ENCODE measurements at regions not wholly inside any gene's neighbourhood (a gene's known extent, or its start where the extent isn't known, plus 50 kb on each side); places are given as distances from the start of the nearest gene placed in this dataset.

DNA sequence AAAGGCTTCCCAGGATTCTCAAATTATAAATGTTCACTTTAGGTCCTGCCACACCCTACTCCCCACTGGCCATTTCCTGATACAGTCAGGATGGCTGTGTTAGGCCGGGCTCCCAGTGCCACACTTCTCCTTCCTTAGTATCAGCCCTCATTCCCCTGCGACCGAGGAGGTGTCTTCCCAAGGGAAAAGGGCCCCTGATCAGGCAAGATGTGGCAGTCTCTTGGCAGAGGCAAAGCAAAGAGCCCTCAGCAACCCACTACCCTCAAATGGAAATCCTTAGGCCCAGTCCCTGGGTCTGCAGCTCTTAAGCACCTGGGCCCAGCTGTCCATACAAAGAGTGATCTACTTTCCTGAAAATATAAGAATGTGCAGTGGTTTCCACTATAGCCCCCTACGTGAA is 96.5 kb upstream of the VASH1 start:
- intact Hi-C loops (cut with micrococcal nuclease) = no loop called here
- CTCF ChIA-PET = no interaction called here

More for the DNA sequence above, 96.5 kb upstream of the VASH1 start:
- H3K9me3 ChIP-seq (replicated peaks; ENCODE audit: control insufficient read depth, insufficient read depth, low read length) = no peaks in the 10 kb centered on the region
- H3K9ac ChIP-seq (replicated peaks; ENCODE audit: extremely low read depth, insufficient read depth, low read length) = no peak overlapping the region
- H3K4me2 ChIP-seq (ENCODE audit: insufficient read depth, low read length) = no peak overlapping the region
- no peaks in the 10 kb centered on the region for H3K79me2 ChIP-seq (ENCODE audit: control insufficient read depth, insufficient read depth, low read length)
- DNase-seq (ENCODE audit: low read depth, low spot score) = no peak
- no peaks in the 10 kb centered on the region for H3K9me1 ChIP-seq (replicated peaks; ENCODE audit: control insufficient read depth, extremely low read depth, insufficient read depth, low read length)
- POLR2A ChIA-PET = no interaction called here
- H3K4me1 ChIP-seq (ENCODE audit: control insufficient read depth, extremely low read depth, insufficient read depth, low read length) = no peaks in the 10 kb centered on the region
- H3K4me3 ChIP-seq (replicated peaks in 1 of 3; ENCODE audit: insufficient read depth in 1 of 3, low read depth in 1 of 3, low read length in 3 of 3) = no peak overlapping the region
- no peaks in the 10 kb centered on the region for H3K27me3 ChIP-seq (ENCODE audit: control insufficient read depth in 2 of 2, insufficient read depth in 2 of 2, low read length in 2 of 2)
- H3K36me3 ChIP-seq (ENCODE audit: control insufficient read depth in 2 of 2, extremely low read depth in 1 of 2, insufficient read depth in 2 of 2, low read length in 2 of 2) = no peaks in the 10 kb centered on the region
- no peak for TF ChIP-seq JUN (IDR thresholded peaks at IDR 0.05; ENCODE audit: borderline replicate concordance, insufficient read depth, insufficient read length, low read depth)
- no peak for TF ChIP-seq POLR2A (IDR thresholded peaks at IDR 0.05; ENCODE audit: low read depth, low read length)
- TF ChIP-seq GATA2 (IDR thresholded peaks at IDR 0.05; ENCODE audit: insufficient read depth, insufficient read length, low read depth, low read length) = no peak
- TF ChIP-seq, protein P1, sequence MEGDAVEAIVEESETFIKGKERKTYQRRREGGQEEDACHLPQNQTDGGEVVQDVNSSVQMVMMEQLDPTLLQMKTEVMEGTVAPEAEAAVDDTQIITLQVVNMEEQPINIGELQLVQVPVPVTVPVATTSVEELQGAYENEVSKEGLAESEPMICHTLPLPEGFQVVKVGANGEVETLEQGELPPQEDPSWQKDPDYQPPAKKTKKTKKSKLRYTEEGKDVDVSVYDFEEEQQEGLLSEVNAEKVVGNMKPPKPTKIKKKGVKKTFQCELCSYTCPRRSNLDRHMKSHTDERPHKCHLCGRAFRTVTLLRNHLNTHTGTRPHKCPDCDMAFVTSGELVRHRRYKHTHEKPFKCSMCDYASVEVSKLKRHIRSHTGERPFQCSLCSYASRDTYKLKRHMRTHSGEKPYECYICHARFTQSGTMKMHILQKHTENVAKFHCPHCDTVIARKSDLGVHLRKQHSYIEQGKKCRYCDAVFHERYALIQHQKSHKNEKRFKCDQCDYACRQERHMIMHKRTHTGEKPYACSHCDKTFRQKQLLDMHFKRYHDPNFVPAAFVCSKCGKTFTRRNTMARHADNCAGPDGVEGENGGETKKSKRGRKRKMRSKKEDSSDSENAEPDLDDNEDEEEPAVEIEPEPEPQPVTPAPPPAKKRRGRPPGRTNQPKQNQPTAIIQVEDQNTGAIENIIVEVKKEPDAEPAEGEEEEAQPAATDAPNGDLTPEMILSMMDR (IDR thresholded peaks at IDR 0.05; ENCODE audit: extremely low read depth in 1 of 2, insufficient read depth in 1 of 2, low read depth in 1 of 2, low read length in 2 of 2) = no peak
- no peak for TF ChIP-seq FOS (IDR thresholded peaks at IDR 0.05; ENCODE audit: borderline replicate concordance, insufficient read depth, low read length)
- TF ChIP-seq POLR2AphosphoS5 (IDR thresholded peaks at IDR 0.05; ENCODE audit: insufficient read depth, low read depth, low read length) = no peak
- TF ChIP-seq, protein P2, sequence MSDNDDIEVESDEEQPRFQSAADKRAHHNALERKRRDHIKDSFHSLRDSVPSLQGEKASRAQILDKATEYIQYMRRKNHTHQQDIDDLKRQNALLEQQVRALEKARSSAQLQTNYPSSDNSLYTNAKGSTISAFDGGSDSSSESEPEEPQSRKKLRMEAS (IDR thresholded peaks at IDR 0.05; ENCODE audit: insufficient read depth, insufficient read length) = no peak
- TF ChIP-seq EZH2 (IDR thresholded peaks at IDR 0.05; ENCODE audit: borderline replicate concordance, low read depth, low read length, severe bottlenecking) = no peak
- no peak for TF ChIP-seq MYC (IDR thresholded peaks at IDR 0.05; ENCODE audit: low read depth, low read length)
- no peak overlapping the region for H2AFZ ChIP-seq (ENCODE audit: low read depth, low read length)
- dilution Hi-C loops (cut with MboI; ENCODE audit: extremely low pct_ligation_motif_present, low sequenced_read_pairs) = no loop called here
- no peak for FAIRE-seq
- no peaks in the 10 kb centered on the region for H4K20me1 ChIP-seq (replicated peaks; ENCODE audit: control insufficient read depth, extremely low read depth, insufficient read depth, low read length)
- no TSS peak for BruUV-seq (replicated peaks)
- H3K27ac ChIP-seq (ENCODE audit: insufficient read depth, low read depth, low read length) = no peak overlapping the region
